ENCODE measurements at regions not wholly inside any gene's neighbourhood (a gene's known extent, or its start where the extent isn't known, plus 50 kb on each side); places are given as distances from the start of the nearest gene placed in this dataset.

DNA sequence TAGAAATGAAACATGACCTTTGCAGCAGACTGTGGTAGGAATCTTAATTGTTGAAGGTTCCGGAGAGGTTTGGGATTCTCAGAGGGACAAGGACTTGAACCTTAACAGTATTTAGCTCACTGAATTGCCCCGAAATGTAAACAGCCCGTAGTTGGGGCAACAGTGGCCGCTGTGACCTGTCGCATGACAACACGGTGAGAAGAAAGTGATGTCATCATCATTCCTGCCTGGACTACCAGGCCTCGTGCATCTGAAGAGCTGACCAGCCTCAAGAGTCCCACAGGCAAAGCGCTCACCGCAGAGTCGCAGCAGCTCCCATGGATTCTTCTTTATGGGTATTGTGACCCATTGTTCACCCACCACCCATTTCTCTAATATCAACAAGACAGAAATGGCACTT, 250.6 kb downstream of the KLF6 start:
- TF ChIP-seq CTCF (IDR thresholded peaks at IDR 0.05) = no peak
- DNase-seq (no peak), ATAC-seq (no peak)
- peaks cover 9 to 10% of the 10 kb centered on the region in 2 donors for H3K4me1 ChIP-seq
- no peaks in the 10 kb centered on the region for H3K9me3 ChIP-seq
- H3K27ac ChIP-seq = no peak overlapping the region
- H3K27me3 ChIP-seq = no peaks in the 10 kb centered on the region
- intact Hi-C loops (cut with DNase I) = no loop called here
- no peak overlapping the region for H3K4me3 ChIP-seq
- H3K36me3 ChIP-seq = no peaks in the 10 kb centered on the region

DNA sequence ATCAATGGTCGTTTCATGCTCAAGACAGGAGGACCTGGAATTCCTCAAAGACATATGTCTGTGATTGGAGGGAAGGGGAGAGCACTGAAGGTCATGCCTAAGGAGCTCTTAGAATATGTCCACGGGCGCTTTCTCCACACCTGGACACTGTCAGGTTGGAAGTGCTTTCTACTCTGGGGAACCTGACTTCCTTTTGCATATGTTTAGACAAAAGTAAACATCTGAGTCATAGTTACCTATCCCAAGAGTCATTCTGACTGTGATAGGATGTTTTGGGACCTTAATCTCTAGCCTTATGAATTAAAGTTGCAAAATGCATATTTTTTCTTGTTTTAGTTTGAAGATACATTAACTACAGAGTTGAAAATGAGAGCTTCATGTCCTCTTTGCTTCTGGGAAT, 251.7 kb downstream of the KLF6 start:
- H3K4me1 ChIP-seq = peaks cover 0 to under 1% of the 10 kb centered on the region in 2 donors
- intact Hi-C loops (cut with DNase I) = no loop called here
- no peak for TF ChIP-seq CTCF (IDR thresholded peaks at IDR 0.05)
- H3K4me3 ChIP-seq = no peak overlapping the region
- no peaks in the 10 kb centered on the region for H3K36me3 ChIP-seq
- no peaks in the 10 kb centered on the region for H3K9me3 ChIP-seq
- no peak overlapping the region for H3K27ac ChIP-seq
- no peaks in the 10 kb centered on the region for H3K27me3 ChIP-seq
- ATAC-seq = no peak
- DNase-seq = no peak

- H3K36me3 ChIP-seq = no peaks in the 10 kb centered on the region
- no peak for TF ChIP-seq CTCF (IDR thresholded peaks at IDR 0.05)
- DNase-seq (peak in 1 of 4 donors; percentile 76), ATAC-seq (no peak)
- H3K4me1 ChIP-seq = no peaks in the 10 kb centered on the region
- H3K9me3 ChIP-seq = no peaks in the 10 kb centered on the region
- no peak overlapping the region for H3K4me3 ChIP-seq
- no peak overlapping the region for H3K27ac ChIP-seq
- intact Hi-C loops (cut with DNase I) = no loop called here
- no peaks in the 10 kb centered on the region for H3K27me3 ChIP-seq
These were observed 252.4 kb downstream of the KLF6 start for GRCh38 chr10:3532644-3533043.

DNA sequence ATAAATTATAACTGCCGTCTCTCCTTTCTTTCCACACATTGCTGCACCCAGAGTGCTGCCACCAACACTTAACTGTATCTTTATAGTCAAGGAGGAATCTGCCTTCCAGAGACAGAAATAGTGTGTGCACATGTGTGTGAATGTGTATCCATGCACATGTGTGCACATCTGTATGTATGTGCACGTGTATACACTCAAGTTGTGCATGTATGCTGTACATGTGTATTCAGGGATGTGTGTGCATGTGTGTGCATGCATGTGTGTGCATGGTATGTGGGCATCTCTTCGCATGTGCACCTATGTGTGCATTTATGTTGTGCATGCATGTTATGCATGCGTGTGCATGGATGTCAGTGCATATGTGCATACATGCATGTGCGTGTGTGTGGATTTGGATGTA, 253.3 kb downstream of the KLF6 start:
- DNase-seq (no peak), ATAC-seq (no peak)
- no peak for TF ChIP-seq CTCF (IDR thresholded peaks at IDR 0.05)
- H3K27me3 ChIP-seq = no peaks in the 10 kb centered on the region
- intact Hi-C loops (cut with DNase I) = no loop called here
- no peaks in the 10 kb centered on the region for H3K4me1 ChIP-seq
- no peak overlapping the region for H3K4me3 ChIP-seq
- no peak overlapping the region for H3K27ac ChIP-seq
- H3K9me3 ChIP-seq = no peaks in the 10 kb centered on the region
- no peaks in the 10 kb centered on the region for H3K36me3 ChIP-seq

- DNase-seq = peak in 2 of 4 donors; percentile 36
These were observed 254.0 kb downstream of the KLF6 start for GRCh38 chr10:3530783-3531645.

More at GRCh38 chr10:3530783-3531645, 254.0 kb downstream of the KLF6 start:
- intact Hi-C loops (cut with DNase I) = no loop called here
- H3K27ac ChIP-seq = no peak overlapping the region
- no peaks in the 10 kb centered on the region for H3K4me1 ChIP-seq
- no peaks in the 10 kb centered on the region for H3K9me3 ChIP-seq
- no peak for ATAC-seq
- no peak overlapping the region for H3K4me3 ChIP-seq
- no peak for TF ChIP-seq CTCF (IDR thresholded peaks at IDR 0.05)
- no peaks in the 10 kb centered on the region for H3K36me3 ChIP-seq
- H3K27me3 ChIP-seq = no peaks in the 10 kb centered on the region
